ENCODE measurements at regions not wholly inside any gene's neighbourhood (a gene's known extent, or its start where the extent isn't known, plus 50 kb on each side); places are given as distances from the start of the nearest gene placed in this dataset.

DNA sequence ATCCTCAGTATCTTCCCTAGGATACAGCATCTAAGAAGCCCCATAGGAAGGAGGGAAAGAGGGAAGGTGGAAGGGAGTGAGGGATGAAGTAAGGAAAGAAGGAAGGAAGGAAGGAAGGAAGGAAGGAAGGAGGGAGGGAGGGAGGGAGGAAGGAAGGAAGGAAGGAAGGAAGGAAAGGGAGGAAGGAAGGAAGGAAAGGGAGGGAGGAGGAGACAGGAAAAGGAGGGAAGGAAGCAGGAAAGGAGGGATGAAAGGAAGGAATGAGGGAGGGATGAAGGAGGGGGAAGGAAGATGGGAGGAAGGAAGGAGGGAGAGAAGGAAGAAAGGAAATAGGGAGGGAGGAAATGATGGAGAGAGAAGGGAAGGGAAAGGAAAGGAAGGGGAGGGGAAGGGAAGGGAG lies 455.6 kb upstream of the ZMIZ1 start:
- H3K4me3 ChIP-seq (ENCODE audit: low read depth, low read length, poor library complexity, severe bottlenecking): no peak overlapping the region
- intact Hi-C loops (cut with micrococcal nuclease; ENCODE audit: unreplicated experiment): no loop called here
- DNase-seq (ENCODE audit: low spot score): no peak
- H3K9me3 ChIP-seq (ENCODE audit: low read depth, low read length, poor library complexity, severe bottlenecking): peaks cover 4% of the 10 kb centered on the region
- H3K27ac ChIP-seq (ENCODE audit: low read depth, low read length, poor library complexity, severe bottlenecking): no peak overlapping the region
- CTCF ChIA-PET: interaction anchor here (0.5 kb wide), 1 partner anchor 583 kb away, joined by 4 read pairs; no protein-coding TSS in a partner anchor
- no peaks in the 10 kb centered on the region for H3K36me3 ChIP-seq (ENCODE audit: insufficient read depth, low read length, poor library complexity, severe bottlenecking)
- no peak for TF ChIP-seq EZH2 (IDR thresholded peaks at IDR 0.05; ENCODE audit: borderline replicate concordance, low read depth, low read length, poor library complexity, severe bottlenecking)
- TF ChIP-seq, protein P1, sequence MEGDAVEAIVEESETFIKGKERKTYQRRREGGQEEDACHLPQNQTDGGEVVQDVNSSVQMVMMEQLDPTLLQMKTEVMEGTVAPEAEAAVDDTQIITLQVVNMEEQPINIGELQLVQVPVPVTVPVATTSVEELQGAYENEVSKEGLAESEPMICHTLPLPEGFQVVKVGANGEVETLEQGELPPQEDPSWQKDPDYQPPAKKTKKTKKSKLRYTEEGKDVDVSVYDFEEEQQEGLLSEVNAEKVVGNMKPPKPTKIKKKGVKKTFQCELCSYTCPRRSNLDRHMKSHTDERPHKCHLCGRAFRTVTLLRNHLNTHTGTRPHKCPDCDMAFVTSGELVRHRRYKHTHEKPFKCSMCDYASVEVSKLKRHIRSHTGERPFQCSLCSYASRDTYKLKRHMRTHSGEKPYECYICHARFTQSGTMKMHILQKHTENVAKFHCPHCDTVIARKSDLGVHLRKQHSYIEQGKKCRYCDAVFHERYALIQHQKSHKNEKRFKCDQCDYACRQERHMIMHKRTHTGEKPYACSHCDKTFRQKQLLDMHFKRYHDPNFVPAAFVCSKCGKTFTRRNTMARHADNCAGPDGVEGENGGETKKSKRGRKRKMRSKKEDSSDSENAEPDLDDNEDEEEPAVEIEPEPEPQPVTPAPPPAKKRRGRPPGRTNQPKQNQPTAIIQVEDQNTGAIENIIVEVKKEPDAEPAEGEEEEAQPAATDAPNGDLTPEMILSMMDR (conservative IDR thresholded peaks at IDR 0.05; ENCODE audit: low read depth, low read length): no peak
- H3K27me3 ChIP-seq (replicated peaks; ENCODE audit: insufficient read depth, low read depth, low read length, poor library complexity): no peaks in the 10 kb centered on the region
- POLR2A ChIA-PET (ENCODE audit: low non-redundant PET): no interaction called here
- no peaks in the 10 kb centered on the region for H3K4me1 ChIP-seq (ENCODE audit: insufficient read depth, low read length, poor library complexity, severe bottlenecking)
- BruUV-seq (replicated peaks): no TSS peak

DNA sequence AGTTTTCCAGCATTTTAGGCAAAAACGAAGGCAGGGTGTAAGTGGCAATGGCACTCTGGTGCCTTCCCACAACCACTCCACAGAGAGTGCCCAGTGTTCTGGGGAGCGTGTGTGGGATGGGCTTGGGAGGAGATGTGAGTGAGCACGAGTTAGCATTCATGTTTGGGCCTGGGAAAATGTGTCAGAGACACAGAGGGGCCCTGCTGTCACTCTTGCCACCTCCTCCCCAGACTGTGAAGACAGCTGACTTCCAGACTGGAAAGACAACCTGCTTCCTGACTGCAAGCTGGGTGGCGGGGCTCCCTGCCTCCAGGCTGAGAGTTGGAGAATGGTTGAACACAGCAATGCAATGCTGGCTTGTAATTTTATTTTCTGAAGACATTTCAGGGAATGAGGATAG lies 454.5 kb upstream of the ZMIZ1 start:
- ChIA-PET POLR2A (ENCODE audit: low non-redundant PET) (no interaction called here), CTCF (no interaction called here)
- TF ChIP-seq, protein P1 (conservative IDR thresholded peaks at IDR 0.05; ENCODE audit: low read depth, low read length): no peak
- TF ChIP-seq EZH2 (IDR thresholded peaks at IDR 0.05; ENCODE audit: borderline replicate concordance, low read depth, low read length, poor library complexity, severe bottlenecking): no peak
- intact Hi-C loops (cut with micrococcal nuclease; ENCODE audit: unreplicated experiment): no loop called here
- Histone ChIP-seq H3K36me3 (ENCODE audit: insufficient read depth, low read length, poor library complexity, severe bottlenecking) (no peaks in the 10 kb centered on the region), H3K9me3 (ENCODE audit: low read depth, low read length, poor library complexity, severe bottlenecking) (no peaks in the 10 kb centered on the region), H3K4me3 (ENCODE audit: low read depth, low read length, poor library complexity, severe bottlenecking) (no peak overlapping the region), H3K27me3 (replicated peaks; ENCODE audit: insufficient read depth, low read depth, low read length, poor library complexity) (no peaks in the 10 kb centered on the region), H3K4me1 (ENCODE audit: insufficient read depth, low read length, poor library complexity, severe bottlenecking) (no peaks in the 10 kb centered on the region), H3K27ac (ENCODE audit: low read depth, low read length, poor library complexity, severe bottlenecking) (no peak overlapping the region)
- BruUV-seq (replicated peaks): no TSS peak
- DNase-seq (ENCODE audit: low spot score): no peak

DNA sequence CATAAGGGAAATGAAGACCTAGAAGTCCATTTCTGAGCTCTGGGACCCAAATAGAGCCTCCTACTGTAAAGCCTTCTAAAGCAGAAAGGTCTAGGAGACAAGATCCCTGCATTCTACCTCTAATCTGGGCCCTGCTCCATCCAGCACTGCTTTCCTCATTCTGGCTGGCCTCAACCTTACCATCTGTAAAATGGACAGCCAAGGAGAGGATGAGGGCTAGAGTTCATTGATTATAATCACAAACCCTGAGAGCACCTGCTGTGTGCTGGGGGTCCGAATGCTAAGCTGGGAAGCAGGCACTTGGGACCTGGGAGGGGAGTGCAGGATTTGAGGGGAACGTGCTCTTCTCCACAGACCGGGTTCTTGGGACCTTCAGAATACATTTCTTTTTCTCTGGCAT lies 454.0 kb upstream of the ZMIZ1 start:
- intact Hi-C loops (cut with micrococcal nuclease; ENCODE audit: unreplicated experiment): no loop called here
- no peak for DNase-seq (ENCODE audit: low spot score)
- Histone ChIP-seq H3K9me3 (ENCODE audit: low read depth, low read length, poor library complexity, severe bottlenecking) (no peaks in the 10 kb centered on the region), H3K4me1 (ENCODE audit: insufficient read depth, low read length, poor library complexity, severe bottlenecking) (no peaks in the 10 kb centered on the region), H3K36me3 (ENCODE audit: insufficient read depth, low read length, poor library complexity, severe bottlenecking) (no peaks in the 10 kb centered on the region), H3K27me3 (replicated peaks; ENCODE audit: insufficient read depth, low read depth, low read length, poor library complexity) (no peaks in the 10 kb centered on the region), H3K27ac (ENCODE audit: low read depth, low read length, poor library complexity, severe bottlenecking) (no peak overlapping the region), H3K4me3 (ENCODE audit: low read depth, low read length, poor library complexity, severe bottlenecking) (no peak overlapping the region)
- ChIA-PET POLR2A (ENCODE audit: low non-redundant PET) (no interaction called here), CTCF (no interaction called here)
- no peak for TF ChIP-seq EZH2 (IDR thresholded peaks at IDR 0.05; ENCODE audit: borderline replicate concordance, low read depth, low read length, poor library complexity, severe bottlenecking)
- TF ChIP-seq, protein P1 (conservative IDR thresholded peaks at IDR 0.05; ENCODE audit: low read depth, low read length): no peak
- BruUV-seq (replicated peaks): no TSS peak
